B cell (primary cell): ENCODE measurements at regions not wholly inside any gene's neighbourhood (a gene's known extent, or its start where the extent isn't known, plus 50 kb on each side); places are given as distances from the start of the nearest gene placed in this dataset.

Experiments
- ATAC-seq: fragments of 200-7000 bp; cut with Tn5 transposase; one replicate; pipeline ENCODE4 v1.10.0; 2021; ENCODE audit warnings: low read depth, mild to moderate bottlenecking, moderate number of reproducible peaks, moderate library complexity
- CTCF ChIA-PET: fragments of 350-600 bp; sonication (Branson Sonifier 250); formaldehyde crosslinking; loops from one replicate; lab custom pipeline; 2021; ENCODE audit warnings: antibody characterized with exemption, inconsistent platforms; lab: Charles Lee
- POLR2A ChIA-PET: fragments of 350-600 bp; sonication (Branson Sonifier 250); formaldehyde crosslinking; loops from one replicate; lab custom pipeline; 2021; ENCODE audit warnings: antibody characterized with exemption; lab: Charles Lee
- DNase-seq: peaks from one replicate; pipeline ENCODE4 v3.0.0; 2013
- H2AFZ ChIP-seq: 2 replicates; pipeline ENCODE4 v1.6.1; 2012; ENCODE audit warnings: mild to moderate bottlenecking, low read depth, low read length; ENCODE audit not compliant: insufficient read depth, poor library complexity, severe bottlenecking
- H3K27ac ChIP-seq, 2 donors: 1 replicate in 1 of 2; 2 replicates in 1 of 2; pipeline ENCODE4 v1.5.1; 2012 to 2013; ENCODE audit warnings: low read length in 2 of 2, mild to moderate bottlenecking in 2 of 2, moderate library complexity in 1 of 2
- H3K27me3 ChIP-seq, 4 experiments: fragments of 200-600 bp in 1 of 4; sonication (generic) in 1 of 4; replicated peaks in 1 of 4; 1 replicate in 2 of 4; 2 replicates in 2 of 4; pipeline versions ENCODE4 v1.6.1 to v1.7.0; 2013 to 2016; ENCODE audit warnings: low read length in 3 of 4, mild to moderate bottlenecking in 2 of 4, mixed read lengths in 1 of 4, moderate library complexity in 1 of 4; ENCODE audit not compliant: insufficient read depth in 4 of 4, control insufficient read depth in 3 of 4; ENCODE audit errors: control extremely low read depth in 1 of 4
- H3K36me3 ChIP-seq, 2 experiments: replicated peaks in 1 of 2; 1 replicate in 1 of 2; 2 replicates in 1 of 2; pipeline versions ENCODE4 v1.6.1 to v1.7.1; 2013; ENCODE audit warnings: low read length in 1 of 2; ENCODE audit not compliant: insufficient read depth in 2 of 2, control insufficient read depth in 1 of 2; ENCODE audit errors: control extremely low read depth in 1 of 2, extremely low read depth in 1 of 2
- H3K4me1 ChIP-seq, 2 donors: fragments of 200-600 bp in 1 of 2; sonication (generic) in 1 of 2; 1 replicate in 1 of 2; 2 replicates in 1 of 2; pipeline versions ENCODE4 v1.5.1 to v1.6.1; 2013 to 2017; ENCODE audit warnings: low read length in 2 of 2; ENCODE audit not compliant: control insufficient read depth in 2 of 2, insufficient read depth in 2 of 2
- H3K4me2 ChIP-seq: replicated peaks from 2 replicates; pipeline ENCODE3; 2012; ENCODE audit warnings: mild to moderate bottlenecking, low read depth, low read length; ENCODE audit not compliant: poor library complexity, severe bottlenecking
- H3K4me3 ChIP-seq, 5 experiments: fragments of 200-600 bp in 1 of 5; sonication (generic) in 1 of 5; 1 replicate in 3 of 5; 2 replicates in 2 of 5; pipeline versions ENCODE4 v1.5.1 to v1.7.0; 2011 to 2016; ENCODE audit warnings: low read length in 4 of 5, mild to moderate bottlenecking in 4 of 5, low read depth in 2 of 5, control low read depth in 1 of 5, moderate library complexity in 1 of 5; ENCODE audit not compliant: insufficient read depth in 1 of 5; ENCODE audit errors: control extremely low read depth in 1 of 5, extremely low read depth in 1 of 5
- H3K79me2 ChIP-seq: fragments of 200-600 bp; sonication (generic); one replicate; pipeline ENCODE4 v1.6.0; 2016; ENCODE audit warnings: low read length; ENCODE audit not compliant: control insufficient read depth, insufficient read depth
- H3K9ac ChIP-seq: fragments of 200-600 bp; sonication (generic); 2 replicates; pipeline ENCODE4 v1.6.1; 2017; ENCODE audit warnings: mild to moderate bottlenecking, low read length, moderate library complexity
- H3K9me3 ChIP-seq, 3 donors: one replicate each; pipeline versions ENCODE4 v1.6.1 to v1.7.1; 2013; ENCODE audit warnings: low read length in 2 of 3; ENCODE audit not compliant: control insufficient read depth in 2 of 3, insufficient read depth in 1 of 3; ENCODE audit errors: control extremely low read depth in 1 of 3
- H4K20me1 ChIP-seq: 2 replicates; pipeline ENCODE4 v1.6.0; 2012; ENCODE audit warnings: mild to moderate bottlenecking, low read length; ENCODE audit not compliant: insufficient read depth, control insufficient read depth, poor library complexity, severe bottlenecking
- H3K27ac Mint-ChIP-seq: one replicate; pipeline ENCODE4 v1.8.0; 2021; ENCODE audit warnings: mixed read lengths
- H3K27me3 Mint-ChIP-seq: one replicate; pipeline ENCODE4 v1.8.0; 2021; ENCODE audit warnings: mixed read lengths
- H3K4me1 Mint-ChIP-seq: one replicate; pipeline ENCODE4 v1.8.0; 2021; ENCODE audit warnings: mixed read lengths
- H3K4me3 Mint-ChIP-seq: one replicate; pipeline ENCODE4 v1.8.0; 2021; ENCODE audit warnings: mixed read lengths
- H3K9me3 Mint-ChIP-seq: one replicate; pipeline ENCODE4 v1.8.0; 2022; ENCODE audit warnings: mixed read lengths; ENCODE audit not compliant: insufficient read depth
- EZH2 ChIP-seq: IDR thresholded peaks from 2 replicates; pipeline ENCODE4 v1.6.1; 2012; ENCODE audit warnings: borderline replicate concordance, low read depth, mild to moderate bottlenecking, moderate library complexity, low read length; ENCODE audit not compliant: insufficient read depth, poor library complexity, severe bottlenecking
- WGBS: methylation state at CpG from one replicate; pipeline ENCODE4 v1.1.5; 2013; ENCODE audit warnings: missing lambda C conversion rate; ENCODE audit not compliant: insufficient coverage; 5-methylcytosine and 5-hydroxymethylcytosine counted together
- intact Hi-C: fragments of 100-400 bp; cut with micrococcal nuclease; formaldehyde crosslinking; loops from one replicate; pipeline ENCODE4 v1.10.0; 2022
- TF ChIP-seq, protein P1 (sequence below): fragments of 200-600 bp; IDR thresholded peaks from one replicate; pipeline ENCODE4 v1.8.0; 2022; ENCODE audit warnings: antibody characterized with exemption, mild to moderate bottlenecking

DNA sequence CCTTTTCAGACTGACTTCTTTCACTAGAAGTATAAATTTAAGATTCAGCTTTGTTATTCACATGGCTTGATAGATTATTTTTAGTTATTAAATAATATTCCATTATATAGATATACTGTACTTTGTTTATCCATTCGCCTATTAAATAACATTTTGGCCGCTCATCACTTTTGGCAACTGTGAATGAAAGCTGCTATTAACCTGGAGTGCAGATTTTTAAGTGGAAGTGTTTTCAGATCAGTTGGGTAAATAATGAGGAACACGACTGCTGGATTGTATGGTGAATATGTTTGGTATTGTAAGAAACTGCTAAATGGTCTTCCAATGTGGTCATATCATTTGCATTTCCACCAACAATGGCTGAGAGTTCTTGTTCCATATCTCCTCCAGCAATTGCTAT is 97.6 kb upstream of the ZNF804B start:
- no peaks in the 10 kb centered on the region for H3K4me1 ChIP-seq
- no peak for ATAC-seq

DNA sequence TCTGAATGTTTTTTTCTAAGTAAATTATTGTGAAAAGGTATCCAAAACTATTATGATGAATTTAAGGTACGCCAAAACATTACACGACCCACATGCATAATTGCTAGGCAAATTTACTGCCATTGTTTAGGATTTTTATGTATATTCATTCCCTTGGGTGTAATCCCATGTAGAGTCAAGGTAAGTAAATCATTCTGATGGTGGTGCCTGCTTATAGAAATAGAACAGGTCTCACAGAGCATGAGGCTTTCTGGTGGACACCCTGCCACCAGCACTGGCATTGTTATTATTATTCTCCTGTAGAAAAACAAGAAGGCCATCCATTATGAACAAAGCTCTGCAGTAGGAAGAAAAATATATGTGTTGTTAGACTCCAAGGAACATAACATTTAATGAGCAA is 111.7 kb upstream of the ZNF804B start:
- Histone ChIP-seq H3K27ac (no peak overlapping the region), H2AFZ (no peak overlapping the region), H3K9ac (no peak overlapping the region), H3K4me1 (no peaks in the 10 kb centered on the region), H4K20me1 (no peaks in the 10 kb centered on the region), H3K79me2 (no peaks in the 10 kb centered on the region), H3K36me3 (no peaks in the 10 kb centered on the region), H3K9me3 (peaks cover 0 to 3% (median 0%) of the 10 kb centered on the region in 3 donors), H3K4me2 (no peak overlapping the region), H3K27me3 (no peaks in the 10 kb centered on the region), H3K4me3 (no peak overlapping the region)
- DNase-seq (no peak), ATAC-seq (no peak)
- Mint-ChIP-seq H3K27me3 (no peaks in the 10 kb centered on the region), H3K4me3 (no peak overlapping the region), H3K9me3 (peaks cover 10% of the 10 kb centered on the region), H3K4me1 (no peaks in the 10 kb centered on the region), H3K27ac (no peak overlapping the region)
- TF ChIP-seq, protein P1, sequence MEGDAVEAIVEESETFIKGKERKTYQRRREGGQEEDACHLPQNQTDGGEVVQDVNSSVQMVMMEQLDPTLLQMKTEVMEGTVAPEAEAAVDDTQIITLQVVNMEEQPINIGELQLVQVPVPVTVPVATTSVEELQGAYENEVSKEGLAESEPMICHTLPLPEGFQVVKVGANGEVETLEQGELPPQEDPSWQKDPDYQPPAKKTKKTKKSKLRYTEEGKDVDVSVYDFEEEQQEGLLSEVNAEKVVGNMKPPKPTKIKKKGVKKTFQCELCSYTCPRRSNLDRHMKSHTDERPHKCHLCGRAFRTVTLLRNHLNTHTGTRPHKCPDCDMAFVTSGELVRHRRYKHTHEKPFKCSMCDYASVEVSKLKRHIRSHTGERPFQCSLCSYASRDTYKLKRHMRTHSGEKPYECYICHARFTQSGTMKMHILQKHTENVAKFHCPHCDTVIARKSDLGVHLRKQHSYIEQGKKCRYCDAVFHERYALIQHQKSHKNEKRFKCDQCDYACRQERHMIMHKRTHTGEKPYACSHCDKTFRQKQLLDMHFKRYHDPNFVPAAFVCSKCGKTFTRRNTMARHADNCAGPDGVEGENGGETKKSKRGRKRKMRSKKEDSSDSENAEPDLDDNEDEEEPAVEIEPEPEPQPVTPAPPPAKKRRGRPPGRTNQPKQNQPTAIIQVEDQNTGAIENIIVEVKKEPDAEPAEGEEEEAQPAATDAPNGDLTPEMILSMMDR = no peak
- TF ChIP-seq EZH2 = no peak
- WGBS = no CpG with 5 or more reads among the region's 2 CpGs
- ChIA-PET CTCF (no interaction called here), POLR2A (no interaction called here)
- intact Hi-C loops = no loop called here

More for the DNA sequence above, 97.6 kb upstream of the ZNF804B start:
- TF ChIP-seq, protein P1 = no peak
- no peak for TF ChIP-seq EZH2
- Mint-ChIP-seq H3K27ac (no peak overlapping the region), H3K9me3 (no peaks in the 10 kb centered on the region), H3K4me3 (no peak overlapping the region), H3K4me1 (no peaks in the 10 kb centered on the region), H3K27me3 (no peaks in the 10 kb centered on the region)
- H4K20me1 ChIP-seq = no peaks in the 10 kb centered on the region
- WGBS = no CpG with 5 or more reads among the region's 3 CpGs
- no peaks in the 10 kb centered on the region for H3K36me3 ChIP-seq
- H3K9ac ChIP-seq = no peak overlapping the region
- H3K79me2 ChIP-seq = no peaks in the 10 kb centered on the region
- H2AFZ ChIP-seq = no peak overlapping the region
- no peak overlapping the region for H3K4me2 ChIP-seq
- no peak overlapping the region for H3K27ac ChIP-seq
- intact Hi-C loops = no loop called here
- DNase-seq = no peak
- no peak overlapping the region for H3K4me3 ChIP-seq
- H3K9me3 ChIP-seq = no peaks in the 10 kb centered on the region
- H3K27me3 ChIP-seq = no peaks in the 10 kb centered on the region
- ChIA-PET POLR2A (no interaction called here), CTCF (no interaction called here)
